K562 (cell line): ENCODE measurements at regions not wholly inside any gene's neighbourhood (a gene's known extent, or its start where the extent isn't known, plus 50 kb on each side); places are given as distances from the start of the nearest gene placed in this dataset.
A peak's percentile ranks its signal among the peaks of the same experiment; 100 is the strongest.

ENCODE experiments used
- FIP1L1 ChIP-seq: fragments of 200-400 bp; formaldehyde crosslinking; IDR thresholded peaks from 2 replicates; pipeline ENCODE4 v1.6.1; 2018; ENCODE audit warnings: mild to moderate bottlenecking, low read depth, low read length; ENCODE audit not compliant: poor library complexity, severe bottlenecking
- JUND ChIP-seq, 2 experiments: IDR thresholded peaks; 2 replicates in 1 of 2; 3 replicates in 1 of 2; pipeline ENCODE4 v1.6.1; 2011; ENCODE audit warnings: borderline replicate concordance in 2 of 2, low read depth in 2 of 2, low read length in 2 of 2, improper control_type of control experiment in 1 of 2, missing biosample characterization in 1 of 2, missing genetic modification characterization in 1 of 2, missing genetic modification reagents in 1 of 2
- MAFG ChIP-seq: fragments of 450-650 bp; conservative IDR thresholded peaks from 2 replicates; pipeline ENCODE4 v1.6.1; 2016; ENCODE audit warnings: missing genetic modification characterization, missing compliant biosample characterization
- MYNN ChIP-seq, 2 experiments: sonication (generic); formaldehyde crosslinking in 1 of 2; IDR thresholded peaks; 2 replicates each; pipeline versions ENCODE4 v1.5.0 to v1.6.1; 2016 to 2020; ENCODE audit warnings: antibody characterized with exemption in 1 of 2, missing genetic modification reagents in 1 of 2
- NCOR1 ChIP-seq: fragments of 450-650 bp; IDR thresholded peaks from 2 replicates; pipeline ENCODE4 v1.6.1; 2016; ENCODE audit warnings: mild to moderate bottlenecking, moderate library complexity
- POLR3A ChIP-seq: IDR thresholded peaks from 2 replicates; pipeline ENCODE4 v1.6.1; 2011; ENCODE audit warnings: borderline replicate concordance, mild to moderate bottlenecking, moderate library complexity; ENCODE audit not compliant: insufficient read length, insufficient read depth; ENCODE audit errors: extremely low read depth
- SAFB ChIP-seq: fragments of 200-400 bp; formaldehyde crosslinking; IDR thresholded peaks from 2 replicates; pipeline ENCODE4 v1.6.1; 2017; ENCODE audit warnings: low read depth, low read length, borderline replicate concordance
- ZNF785 ChIP-seq: fragments of 250-450 bp; sonication (Bioruptor Pico); IDR thresholded peaks from 2 replicates; pipeline ENCODE4 v1.4.0; 2020; ENCODE audit warnings: mild to moderate bottlenecking
- ZSCAN29 ChIP-seq: fragments of 450-650 bp; IDR thresholded peaks from 2 replicates; pipeline ENCODE4 v1.6.1; 2017
- TF ChIP-seq, protein P1 (sequence below): fragments of 450-650 bp; IDR thresholded peaks from 2 replicates; pipeline ENCODE4 v1.6.1; 2016; ENCODE audit warnings: mild to moderate bottlenecking
- TF ChIP-seq, protein P2 (sequence below), 2 experiments: fragments of 450-650 bp; formaldehyde crosslinking in 1 of 2; IDR thresholded peaks; 2 replicates each; pipeline versions ENCODE4 v1.4.0 to v1.6.1; 2014 to 2020; ENCODE audit warnings: mild to moderate bottlenecking in 2 of 2, borderline replicate concordance in 1 of 2, low read depth in 1 of 2
- TF ChIP-seq, protein P3 (sequence below): fragments of 250-450 bp; sonication (Bioruptor Pico); IDR thresholded peaks from 2 replicates; pipeline ENCODE4 v1.8.0; 2021; ENCODE audit warnings: borderline replicate concordance, mild to moderate bottlenecking, moderate library complexity; ENCODE audit not compliant: poor library complexity, severe bottlenecking
- TF ChIP-seq, protein P4 (sequence below): fragments of 250-450 bp; sonication (Bioruptor Pico); IDR thresholded peaks from 2 replicates; pipeline ENCODE4 v1.4.0; 2020; ENCODE audit warnings: mild to moderate bottlenecking, moderate library complexity
- TF ChIP-seq, protein P5 (sequence below): fragments of 250-450 bp; sonication (Bioruptor Pico); IDR thresholded peaks from 2 replicates; pipeline ENCODE4 v1.8.0; 2022; ENCODE audit warnings: moderate library complexity, mild to moderate bottlenecking, inconsistent platforms

DNA sequence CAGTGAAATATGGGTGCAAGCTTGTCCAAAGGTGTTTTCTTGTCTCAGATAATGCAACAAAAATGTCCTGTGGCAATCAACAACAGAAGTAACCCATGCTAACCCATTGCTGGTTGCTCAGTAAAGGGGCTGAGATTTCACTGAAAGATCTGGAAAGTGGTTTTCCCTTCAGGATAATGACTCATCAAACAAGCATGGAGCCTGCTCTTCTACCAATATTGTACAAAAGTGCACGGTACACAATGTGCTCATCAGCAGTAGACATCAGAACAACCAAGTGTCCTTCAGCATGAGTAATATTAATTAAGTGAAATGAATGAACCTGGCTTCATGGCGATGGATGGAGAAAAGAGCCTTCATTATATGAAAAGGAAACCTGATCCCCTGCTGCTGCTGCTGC lies 287.1 kb upstream of the NEBL start (continued):
- TF ChIP-seq, protein P1, sequence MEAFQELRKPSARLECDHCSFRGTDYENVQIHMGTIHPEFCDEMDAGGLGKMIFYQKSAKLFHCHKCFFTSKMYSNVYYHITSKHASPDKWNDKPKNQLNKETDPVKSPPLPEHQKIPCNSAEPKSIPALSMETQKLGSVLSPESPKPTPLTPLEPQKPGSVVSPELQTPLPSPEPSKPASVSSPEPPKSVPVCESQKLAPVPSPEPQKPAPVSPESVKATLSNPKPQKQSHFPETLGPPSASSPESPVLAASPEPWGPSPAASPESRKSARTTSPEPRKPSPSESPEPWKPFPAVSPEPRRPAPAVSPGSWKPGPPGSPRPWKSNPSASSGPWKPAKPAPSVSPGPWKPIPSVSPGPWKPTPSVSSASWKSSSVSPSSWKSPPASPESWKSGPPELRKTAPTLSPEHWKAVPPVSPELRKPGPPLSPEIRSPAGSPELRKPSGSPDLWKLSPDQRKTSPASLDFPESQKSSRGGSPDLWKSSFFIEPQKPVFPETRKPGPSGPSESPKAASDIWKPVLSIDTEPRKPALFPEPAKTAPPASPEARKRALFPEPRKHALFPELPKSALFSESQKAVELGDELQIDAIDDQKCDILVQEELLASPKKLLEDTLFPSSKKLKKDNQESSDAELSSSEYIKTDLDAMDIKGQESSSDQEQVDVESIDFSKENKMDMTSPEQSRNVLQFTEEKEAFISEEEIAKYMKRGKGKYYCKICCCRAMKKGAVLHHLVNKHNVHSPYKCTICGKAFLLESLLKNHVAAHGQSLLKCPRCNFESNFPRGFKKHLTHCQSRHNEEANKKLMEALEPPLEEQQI, result no peak
- TF ChIP-seq, protein P2, sequence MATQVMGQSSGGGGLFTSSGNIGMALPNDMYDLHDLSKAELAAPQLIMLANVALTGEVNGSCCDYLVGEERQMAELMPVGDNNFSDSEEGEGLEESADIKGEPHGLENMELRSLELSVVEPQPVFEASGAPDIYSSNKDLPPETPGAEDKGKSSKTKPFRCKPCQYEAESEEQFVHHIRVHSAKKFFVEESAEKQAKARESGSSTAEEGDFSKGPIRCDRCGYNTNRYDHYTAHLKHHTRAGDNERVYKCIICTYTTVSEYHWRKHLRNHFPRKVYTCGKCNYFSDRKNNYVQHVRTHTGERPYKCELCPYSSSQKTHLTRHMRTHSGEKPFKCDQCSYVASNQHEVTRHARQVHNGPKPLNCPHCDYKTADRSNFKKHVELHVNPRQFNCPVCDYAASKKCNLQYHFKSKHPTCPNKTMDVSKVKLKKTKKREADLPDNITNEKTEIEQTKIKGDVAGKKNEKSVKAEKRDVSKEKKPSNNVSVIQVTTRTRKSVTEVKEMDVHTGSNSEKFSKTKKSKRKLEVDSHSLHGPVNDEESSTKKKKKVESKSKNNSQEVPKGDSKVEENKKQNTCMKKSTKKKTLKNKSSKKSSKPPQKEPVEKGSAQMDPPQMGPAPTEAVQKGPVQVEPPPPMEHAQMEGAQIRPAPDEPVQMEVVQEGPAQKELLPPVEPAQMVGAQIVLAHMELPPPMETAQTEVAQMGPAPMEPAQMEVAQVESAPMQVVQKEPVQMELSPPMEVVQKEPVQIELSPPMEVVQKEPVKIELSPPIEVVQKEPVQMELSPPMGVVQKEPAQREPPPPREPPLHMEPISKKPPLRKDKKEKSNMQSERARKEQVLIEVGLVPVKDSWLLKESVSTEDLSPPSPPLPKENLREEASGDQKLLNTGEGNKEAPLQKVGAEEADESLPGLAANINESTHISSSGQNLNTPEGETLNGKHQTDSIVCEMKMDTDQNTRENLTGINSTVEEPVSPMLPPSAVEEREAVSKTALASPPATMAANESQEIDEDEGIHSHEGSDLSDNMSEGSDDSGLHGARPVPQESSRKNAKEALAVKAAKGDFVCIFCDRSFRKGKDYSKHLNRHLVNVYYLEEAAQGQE (IDR thresholded peaks at IDR 0.05; ENCODE audit: borderline replicate concordance), result no peak
- TF ChIP-seq, protein P2 (CRISPR knock-in tag; IDR thresholded peaks at IDR 0.05; ENCODE audit: low read depth), result no peak
- TF ChIP-seq ZNF785 (no peak), MYNN (IDR thresholded peaks at IDR 0.05) (no peak), MYNN (CRISPR knock-in tag; IDR thresholded peaks at IDR 0.05) (no peak), POLR3A (no peak), MAFG (0 out of 2 replicates have a peak, but pooled peaks have one; percentile 16), NCOR1 (no peak), JUND (IDR thresholded peaks at IDR 0.05; ENCODE audit: borderline replicate concordance, low read depth, low read length) (peak; percentile 80; the same call in 1 of the 2 replicates), JUND (tag; IDR thresholded peaks at IDR 0.05; ENCODE audit: borderline replicate concordance, low read depth, low read length) (peak; percentile 62; the same call in 1 of the 3 replicates), FIP1L1 (no peak), ZSCAN29 (no peak), SAFB (no peak)
- TF ChIP-seq, protein P3, sequence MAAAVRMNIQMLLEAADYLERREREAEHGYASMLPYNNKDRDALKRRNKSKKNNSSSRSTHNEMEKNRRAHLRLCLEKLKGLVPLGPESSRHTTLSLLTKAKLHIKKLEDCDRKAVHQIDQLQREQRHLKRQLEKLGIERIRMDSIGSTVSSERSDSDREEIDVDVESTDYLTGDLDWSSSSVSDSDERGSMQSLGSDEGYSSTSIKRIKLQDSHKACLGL (CRISPR knock-in tag), result no peak
- TF ChIP-seq, protein P4, sequence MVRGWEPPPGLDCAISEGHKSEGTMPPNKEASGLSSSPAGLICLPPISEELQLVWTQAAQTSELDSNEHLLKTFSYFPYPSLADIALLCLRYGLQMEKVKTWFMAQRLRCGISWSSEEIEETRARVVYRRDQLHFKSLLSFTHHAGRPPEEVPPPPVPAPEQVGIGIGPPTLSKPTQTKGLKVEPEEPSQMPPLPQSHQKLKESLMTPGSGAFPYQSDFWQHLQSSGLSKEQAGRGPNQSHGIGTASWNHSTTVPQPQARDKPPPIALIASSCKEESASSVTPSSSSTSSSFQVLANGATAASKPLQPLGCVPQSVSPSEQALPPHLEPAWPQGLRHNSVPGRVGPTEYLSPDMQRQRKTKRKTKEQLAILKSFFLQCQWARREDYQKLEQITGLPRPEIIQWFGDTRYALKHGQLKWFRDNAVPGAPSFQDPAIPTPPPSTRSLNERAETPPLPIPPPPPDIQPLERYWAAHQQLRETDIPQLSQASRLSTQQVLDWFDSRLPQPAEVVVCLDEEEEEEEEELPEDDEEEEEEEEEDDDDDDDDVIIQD (CRISPR knock-in tag), result no peak
- TF ChIP-seq, protein P5, sequence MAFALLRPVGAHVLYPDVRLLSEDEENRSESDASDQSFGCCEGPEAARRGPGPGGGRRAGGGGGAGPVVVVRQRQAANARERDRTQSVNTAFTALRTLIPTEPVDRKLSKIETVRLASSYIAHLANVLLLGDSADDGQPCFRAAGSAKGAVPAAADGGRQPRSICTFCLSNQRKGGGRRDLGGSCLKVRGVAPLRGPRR, result no peak
